H1 (cell line): ENCODE measurements at regions not wholly inside any gene's neighbourhood (a gene's known extent, or its start where the extent isn't known, plus 50 kb on each side); places are given as distances from the start of the nearest gene placed in this dataset.

Source experiments
- E2F6 ChIP-seq: IDR thresholded peaks from 2 replicates; pipeline ENCODE4 v1.6.1; 2012; ENCODE audit warnings: inconsistent platforms
- RAD21 ChIP-seq, 2 experiments: IDR thresholded peaks in 1 of 2; conservative IDR thresholded peaks in 1 of 2; 2 replicates each; pipeline ENCODE4 v1.6.1; 2011; ENCODE audit warnings: low read depth in 2 of 2, low read length in 2 of 2, improper control_type of control experiment in 1 of 2, inconsistent platforms in 1 of 2, mild to moderate bottlenecking in 1 of 2, moderate library complexity in 1 of 2
- TAF7 ChIP-seq: optimal IDR thresholded peaks from 2 replicates; pipeline ENCODE3; 2011; ENCODE audit warnings: low read depth, mild to moderate bottlenecking, inconsistent platforms, low read length, moderate library complexity, borderline replicate concordance
- TF ChIP-seq, protein P1 (sequence below): IDR thresholded peaks from 2 replicates; pipeline ENCODE4 v1.6.1; 2012; ENCODE audit warnings: inconsistent platforms
- TF ChIP-seq, protein P2 (sequence below), 3 experiments: IDR thresholded peaks; 1 replicate in 2 of 3; 2 replicates in 1 of 3; pipeline versions ENCODE4 v1.5.1 to v1.6.1; 2011; ENCODE audit warnings: low read length in 3 of 3, mild to moderate bottlenecking in 3 of 3, inconsistent platforms in 2 of 3, low read depth in 1 of 3, moderate library complexity in 1 of 3; ENCODE audit not compliant: insufficient read depth in 1 of 3; ENCODE audit errors: control extremely low read depth in 1 of 3

- TF ChIP-seq, protein P1, sequence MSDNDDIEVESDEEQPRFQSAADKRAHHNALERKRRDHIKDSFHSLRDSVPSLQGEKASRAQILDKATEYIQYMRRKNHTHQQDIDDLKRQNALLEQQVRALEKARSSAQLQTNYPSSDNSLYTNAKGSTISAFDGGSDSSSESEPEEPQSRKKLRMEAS = no peak
- TF ChIP-seq, protein P2, sequence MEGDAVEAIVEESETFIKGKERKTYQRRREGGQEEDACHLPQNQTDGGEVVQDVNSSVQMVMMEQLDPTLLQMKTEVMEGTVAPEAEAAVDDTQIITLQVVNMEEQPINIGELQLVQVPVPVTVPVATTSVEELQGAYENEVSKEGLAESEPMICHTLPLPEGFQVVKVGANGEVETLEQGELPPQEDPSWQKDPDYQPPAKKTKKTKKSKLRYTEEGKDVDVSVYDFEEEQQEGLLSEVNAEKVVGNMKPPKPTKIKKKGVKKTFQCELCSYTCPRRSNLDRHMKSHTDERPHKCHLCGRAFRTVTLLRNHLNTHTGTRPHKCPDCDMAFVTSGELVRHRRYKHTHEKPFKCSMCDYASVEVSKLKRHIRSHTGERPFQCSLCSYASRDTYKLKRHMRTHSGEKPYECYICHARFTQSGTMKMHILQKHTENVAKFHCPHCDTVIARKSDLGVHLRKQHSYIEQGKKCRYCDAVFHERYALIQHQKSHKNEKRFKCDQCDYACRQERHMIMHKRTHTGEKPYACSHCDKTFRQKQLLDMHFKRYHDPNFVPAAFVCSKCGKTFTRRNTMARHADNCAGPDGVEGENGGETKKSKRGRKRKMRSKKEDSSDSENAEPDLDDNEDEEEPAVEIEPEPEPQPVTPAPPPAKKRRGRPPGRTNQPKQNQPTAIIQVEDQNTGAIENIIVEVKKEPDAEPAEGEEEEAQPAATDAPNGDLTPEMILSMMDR (IDR thresholded peaks at IDR 0.05; ENCODE audit: control extremely low read depth in 1 of 3, insufficient read depth in 1 of 3, low read depth in 1 of 3, low read length in 3 of 3) = no peak
- TF ChIP-seq E2F6 (no peak), RAD21 (IDR thresholded peaks at IDR 0.05 in 1 of 2, conservative IDR thresholded peaks at IDR 0.05 in 1 of 2; ENCODE audit: low read depth in 2 of 2, low read length in 2 of 2) (no peak), TAF7 (no peak)
Measured at GRCh38 chr21:15514073-15514946, 215.5 kb upstream of the USP25 start.
